ENCODE measurements at regions not wholly inside any gene's neighbourhood (a gene's known extent, or its start where the extent isn't known, plus 50 kb on each side); places are given as distances from the start of the nearest gene placed in this dataset.

DNA sequence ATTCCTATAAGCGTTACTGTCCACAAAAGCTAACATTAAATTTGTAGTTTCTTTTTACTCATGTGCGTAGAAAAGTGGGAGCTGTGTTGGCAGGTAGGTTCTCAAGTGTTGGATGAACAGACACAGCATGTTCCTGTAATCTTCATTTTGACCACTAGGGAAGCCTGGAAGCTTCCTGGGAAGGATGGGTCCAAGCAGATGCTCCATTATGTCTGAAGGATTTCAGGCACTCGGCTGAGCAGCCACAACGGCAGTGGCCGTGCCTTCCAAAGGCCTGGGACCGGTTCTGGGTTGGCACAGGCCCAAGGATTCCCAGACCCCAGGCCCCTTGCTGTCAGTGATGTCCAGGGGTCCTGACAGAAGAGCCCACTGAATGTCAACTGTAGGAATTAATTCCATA, 386.3 kb downstream of the TNS3 start:
- TF ChIP-seq, protein P1, sequence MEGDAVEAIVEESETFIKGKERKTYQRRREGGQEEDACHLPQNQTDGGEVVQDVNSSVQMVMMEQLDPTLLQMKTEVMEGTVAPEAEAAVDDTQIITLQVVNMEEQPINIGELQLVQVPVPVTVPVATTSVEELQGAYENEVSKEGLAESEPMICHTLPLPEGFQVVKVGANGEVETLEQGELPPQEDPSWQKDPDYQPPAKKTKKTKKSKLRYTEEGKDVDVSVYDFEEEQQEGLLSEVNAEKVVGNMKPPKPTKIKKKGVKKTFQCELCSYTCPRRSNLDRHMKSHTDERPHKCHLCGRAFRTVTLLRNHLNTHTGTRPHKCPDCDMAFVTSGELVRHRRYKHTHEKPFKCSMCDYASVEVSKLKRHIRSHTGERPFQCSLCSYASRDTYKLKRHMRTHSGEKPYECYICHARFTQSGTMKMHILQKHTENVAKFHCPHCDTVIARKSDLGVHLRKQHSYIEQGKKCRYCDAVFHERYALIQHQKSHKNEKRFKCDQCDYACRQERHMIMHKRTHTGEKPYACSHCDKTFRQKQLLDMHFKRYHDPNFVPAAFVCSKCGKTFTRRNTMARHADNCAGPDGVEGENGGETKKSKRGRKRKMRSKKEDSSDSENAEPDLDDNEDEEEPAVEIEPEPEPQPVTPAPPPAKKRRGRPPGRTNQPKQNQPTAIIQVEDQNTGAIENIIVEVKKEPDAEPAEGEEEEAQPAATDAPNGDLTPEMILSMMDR (IDR thresholded peaks at IDR 0.05; ENCODE audit: low read depth, low read length), result peak; percentile 22
- TF ChIP-seq POLR2A (IDR thresholded peaks at IDR 0.05; ENCODE audit: extremely low read depth, insufficient read length), result no peak
- TF ChIP-seq, protein P2, sequence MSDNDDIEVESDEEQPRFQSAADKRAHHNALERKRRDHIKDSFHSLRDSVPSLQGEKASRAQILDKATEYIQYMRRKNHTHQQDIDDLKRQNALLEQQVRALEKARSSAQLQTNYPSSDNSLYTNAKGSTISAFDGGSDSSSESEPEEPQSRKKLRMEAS (IDR thresholded peaks at IDR 0.05; ENCODE audit: low read depth, low read length), result no peak
- no peak for TF ChIP-seq MYC (IDR thresholded peaks at IDR 0.05; ENCODE audit: low read depth, low read length)
